Mononuclear cell (primary cell): ENCODE measurements at regions not wholly inside any gene's neighbourhood (a gene's known extent, or its start where the extent isn't known, plus 50 kb on each side); places are given as distances from the start of the nearest gene placed in this dataset.
"Not testable (repeated sequence)": the region's sequence is repeated elsewhere in the genome, so short reads cannot be mapped to it uniquely, and the experiment has no call there.

Experiments used
- H3K27me3 ChIP-seq: 2 replicates; pipeline ENCODE4 v1.6.0; 2011; ENCODE audit warnings: low read length, control low read depth; ENCODE audit not compliant: insufficient read depth
- H3K4me1 ChIP-seq: 2 replicates; pipeline ENCODE4 v1.5.1; 2011; ENCODE audit warnings: mild to moderate bottlenecking, low read length, control low read depth; ENCODE audit not compliant: insufficient read depth
- H3K4me3 ChIP-seq: 2 replicates; pipeline ENCODE4 v1.5.1; 2011; ENCODE audit warnings: mild to moderate bottlenecking, low read length, moderate library complexity
- H3K9me3 ChIP-seq: 2 replicates; pipeline ENCODE4 v1.5.1; 2011; ENCODE audit warnings: low read depth, mild to moderate bottlenecking, control low read depth, low read length

DNA sequence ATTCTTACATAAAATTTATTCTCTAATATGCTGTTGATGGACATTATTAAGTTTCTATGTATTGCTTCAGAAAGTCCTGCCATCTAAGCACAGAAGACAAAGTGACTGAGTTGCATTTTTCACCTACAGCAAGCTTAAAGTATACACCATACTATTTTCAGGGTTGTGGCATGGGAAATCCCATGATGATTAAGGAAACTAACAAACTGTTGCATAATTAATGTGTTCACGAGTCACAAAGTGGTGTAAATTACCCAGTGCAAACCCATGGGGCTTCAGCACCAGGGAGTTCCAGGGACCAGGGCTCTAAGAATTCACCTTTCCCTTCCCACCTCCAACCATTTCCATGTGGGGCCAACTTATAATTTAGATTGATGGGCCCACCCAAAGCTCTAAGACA, 81.9 kb upstream of the NR5A2 start:
- Histone ChIP-seq H3K4me3 (no peak overlapping the region), H3K27me3 (peaks cover 4% of the 10 kb centered on the region), H3K4me1 (no peaks in the 10 kb centered on the region), H3K9me3 (no peaks in the 10 kb centered on the region)

DNA sequence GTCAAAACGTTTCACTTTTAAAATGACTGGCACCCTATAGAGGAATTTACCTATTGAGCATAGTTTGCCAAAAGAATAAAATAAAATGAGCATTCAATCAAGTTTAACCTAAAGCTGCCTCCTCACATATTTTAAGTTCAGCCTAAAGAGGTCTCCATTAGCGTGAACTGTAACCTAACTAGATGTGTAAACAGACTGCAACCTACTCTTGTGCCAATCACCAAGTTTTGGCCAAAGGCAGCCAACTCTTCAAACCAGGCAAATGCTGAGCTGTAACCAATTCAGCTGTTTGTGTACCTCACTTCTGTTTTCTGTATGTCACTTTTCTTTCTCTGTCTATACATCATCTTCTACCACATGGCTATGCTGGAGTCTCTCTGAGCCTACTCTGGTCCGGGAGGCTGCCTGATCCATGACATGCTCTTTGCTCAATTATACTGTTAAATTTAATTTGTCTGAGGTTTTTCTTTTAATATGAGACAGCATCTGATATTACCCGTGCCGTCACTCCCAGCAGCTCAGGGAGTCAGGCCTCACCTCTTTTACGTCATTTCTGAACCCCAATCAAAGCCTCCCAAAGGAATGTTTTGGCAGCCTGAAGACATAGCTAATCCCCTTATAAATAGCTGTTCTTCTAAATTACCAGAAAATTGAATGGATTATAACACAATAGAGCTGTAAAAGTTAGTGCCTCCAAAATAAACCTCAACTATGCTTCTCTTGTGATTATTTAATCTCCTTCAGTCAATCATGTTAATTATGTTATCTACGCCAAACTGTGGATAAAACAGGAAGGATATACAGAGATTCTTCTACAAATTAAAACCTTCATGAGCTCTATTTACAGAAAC, 81.0 kb upstream of the NR5A2 start:
- H3K4me1 ChIP-seq, result no peaks in the 10 kb centered on the region
- no peaks in the 10 kb centered on the region for H3K9me3 ChIP-seq
- no peak overlapping the region for H3K4me3 ChIP-seq

DNA sequence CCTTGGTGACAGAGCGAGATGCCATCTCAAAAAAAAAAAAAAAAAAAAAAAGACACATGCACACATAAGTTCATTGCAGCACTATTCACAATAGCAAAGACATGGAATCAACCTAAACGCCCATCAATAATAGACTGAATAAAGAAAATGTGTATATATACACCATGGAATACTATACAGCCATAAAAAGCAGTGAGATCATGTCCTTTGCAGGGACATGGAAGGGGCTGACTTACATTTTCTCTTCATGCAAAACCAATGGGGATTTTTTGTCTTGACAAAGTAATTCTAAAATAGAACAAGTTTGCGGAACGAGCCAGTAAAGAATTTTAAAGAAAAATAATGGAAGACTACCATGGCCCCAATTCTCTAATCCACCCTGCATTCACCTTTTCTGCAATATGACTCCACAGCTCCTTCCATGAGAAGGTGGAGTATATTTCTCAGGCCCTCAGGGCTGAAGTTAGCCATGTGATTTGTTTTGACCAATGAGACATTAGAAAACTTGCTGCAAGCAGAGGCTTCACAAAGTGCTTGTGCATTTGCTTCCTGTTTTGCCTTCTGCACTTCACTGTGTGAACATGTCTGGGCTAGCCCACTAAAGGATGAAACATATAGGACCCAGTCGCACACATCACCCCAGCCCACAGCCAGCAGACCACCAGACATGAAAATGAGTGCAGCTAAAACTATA, 78.8 kb upstream of the NR5A2 start:
- no peak overlapping the region for H3K4me3 ChIP-seq
- H3K27me3 ChIP-seq, result peaks cover 2% of the 10 kb centered on the region
- H3K4me1 ChIP-seq, result no peaks in the 10 kb centered on the region
- no peaks in the 10 kb centered on the region for H3K9me3 ChIP-seq

More for the DNA sequence above, 81.0 kb upstream of the NR5A2 start:
- H3K27me3 ChIP-seq, result peaks cover 4% of the 10 kb centered on the region

DNA sequence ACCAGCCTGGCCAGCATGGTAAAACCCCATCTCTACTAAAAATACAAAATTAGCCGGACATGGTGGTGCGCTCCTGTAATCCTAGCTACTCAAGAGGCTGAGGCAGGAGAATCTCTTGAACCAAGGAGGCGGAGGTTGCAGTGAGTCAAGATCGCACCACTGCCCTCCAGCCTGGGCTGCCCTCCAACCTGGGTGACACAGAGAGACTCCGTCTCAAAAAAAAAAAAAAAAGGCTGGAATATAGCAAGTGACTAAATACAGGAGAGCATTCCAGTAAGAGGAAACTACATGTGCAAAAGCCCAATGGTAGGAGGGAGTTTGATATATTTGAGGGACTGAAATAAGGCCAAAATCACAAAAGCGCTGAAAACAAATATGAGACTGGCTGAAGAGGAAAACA, 76.5 kb upstream of the NR5A2 start:
- H3K4me1 ChIP-seq, H3K27me3 ChIP-seq, H3K4me3 ChIP-seq, H3K9me3 ChIP-seq: not testable (repeated sequence)

DNA sequence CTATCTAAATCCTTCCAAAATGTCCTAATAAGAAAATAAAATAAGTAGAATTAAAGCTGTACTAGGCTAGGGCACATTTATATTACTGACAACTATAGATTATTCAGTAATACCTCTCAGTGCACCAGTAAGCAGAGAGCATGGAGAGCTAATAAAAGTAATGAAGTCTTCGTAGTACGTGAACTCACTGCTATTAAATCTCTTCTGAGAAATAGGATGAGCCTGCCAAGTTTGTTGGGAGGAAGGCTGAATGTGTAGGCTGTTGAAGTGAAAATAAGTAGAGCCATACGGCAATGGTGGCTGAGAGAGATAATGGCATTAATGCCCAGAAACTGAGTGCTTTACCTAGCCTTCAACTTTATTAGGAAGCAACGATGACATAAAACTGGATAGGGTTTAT, 73.9 kb upstream of the NR5A2 start:
- H3K9me3 ChIP-seq, result no peaks in the 10 kb centered on the region
- no peak overlapping the region for H3K4me3 ChIP-seq
- H3K4me1 ChIP-seq, result no peaks in the 10 kb centered on the region
- H3K27me3 ChIP-seq, result no peaks in the 10 kb centered on the region

DNA sequence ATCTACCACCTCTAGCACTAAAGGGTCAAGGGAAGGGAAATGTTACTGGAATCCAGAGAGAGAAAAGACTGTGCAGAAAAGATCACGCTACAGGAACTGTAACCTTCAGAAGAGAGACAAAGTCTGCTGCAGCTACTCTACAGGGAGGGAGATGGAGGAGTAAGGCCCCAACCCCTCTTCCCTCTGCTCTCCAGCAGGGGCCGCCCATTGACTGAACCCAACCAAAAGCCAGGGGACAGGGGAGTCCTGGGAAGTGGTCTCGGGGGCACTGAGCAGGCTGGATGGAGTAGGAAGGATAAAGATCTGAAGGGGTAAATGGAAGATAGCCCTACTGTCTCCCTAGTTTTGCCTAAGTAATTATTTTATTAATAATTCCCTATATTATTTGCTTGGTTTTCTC, 72.8 kb upstream of the NR5A2 start:
- H3K4me1 ChIP-seq, result no peaks in the 10 kb centered on the region
- H3K4me3 ChIP-seq, result no peak overlapping the region
- H3K27me3 ChIP-seq, result no peaks in the 10 kb centered on the region
- no peaks in the 10 kb centered on the region for H3K9me3 ChIP-seq

DNA sequence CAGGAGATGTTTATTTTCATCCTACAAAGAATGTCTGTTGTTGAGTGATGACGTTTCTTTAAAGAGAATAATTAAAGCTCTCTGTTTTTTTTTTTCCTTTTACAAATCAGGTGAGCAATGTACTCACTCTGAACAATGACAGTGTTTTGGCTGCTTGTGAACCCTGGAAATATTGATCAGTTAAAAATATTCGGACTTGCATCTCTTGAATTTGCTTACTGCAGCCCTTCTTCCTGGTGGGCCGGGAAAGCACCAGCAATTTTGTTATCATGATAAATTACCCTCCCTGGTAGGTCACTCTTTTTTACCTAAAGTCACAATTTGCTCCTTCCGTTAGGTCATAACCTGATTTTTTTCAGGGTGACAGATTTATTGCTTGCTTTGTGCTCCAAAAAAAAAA, 72.3 kb upstream of the NR5A2 start:
- no peaks in the 10 kb centered on the region for H3K27me3 ChIP-seq
- H3K4me3 ChIP-seq, result no peak overlapping the region
- H3K4me1 ChIP-seq, result no peaks in the 10 kb centered on the region
- H3K9me3 ChIP-seq, result no peaks in the 10 kb centered on the region

DNA sequence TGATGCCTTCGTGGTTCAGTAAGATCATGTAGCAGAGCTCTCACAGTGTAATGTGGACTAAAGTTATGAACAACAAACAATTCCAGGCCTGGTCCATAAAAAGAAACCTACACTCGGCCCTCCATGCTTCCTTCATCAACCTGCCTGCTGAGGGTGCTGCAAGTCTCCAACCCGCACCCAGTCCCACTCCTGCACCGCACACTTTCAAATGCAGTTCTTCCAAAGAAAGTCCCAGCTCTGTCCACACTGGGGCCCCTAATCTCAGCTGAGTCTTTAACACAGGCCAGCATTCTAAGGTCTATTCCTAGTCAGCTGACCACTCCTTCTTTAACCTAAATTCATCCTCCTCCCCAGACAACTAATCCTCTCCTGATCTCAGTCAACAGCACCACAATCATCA, 71.5 kb upstream of the NR5A2 start:
- no peaks in the 10 kb centered on the region for H3K4me1 ChIP-seq
- no peaks in the 10 kb centered on the region for H3K9me3 ChIP-seq
- no peaks in the 10 kb centered on the region for H3K27me3 ChIP-seq
- H3K4me3 ChIP-seq, result no peak overlapping the region

DNA sequence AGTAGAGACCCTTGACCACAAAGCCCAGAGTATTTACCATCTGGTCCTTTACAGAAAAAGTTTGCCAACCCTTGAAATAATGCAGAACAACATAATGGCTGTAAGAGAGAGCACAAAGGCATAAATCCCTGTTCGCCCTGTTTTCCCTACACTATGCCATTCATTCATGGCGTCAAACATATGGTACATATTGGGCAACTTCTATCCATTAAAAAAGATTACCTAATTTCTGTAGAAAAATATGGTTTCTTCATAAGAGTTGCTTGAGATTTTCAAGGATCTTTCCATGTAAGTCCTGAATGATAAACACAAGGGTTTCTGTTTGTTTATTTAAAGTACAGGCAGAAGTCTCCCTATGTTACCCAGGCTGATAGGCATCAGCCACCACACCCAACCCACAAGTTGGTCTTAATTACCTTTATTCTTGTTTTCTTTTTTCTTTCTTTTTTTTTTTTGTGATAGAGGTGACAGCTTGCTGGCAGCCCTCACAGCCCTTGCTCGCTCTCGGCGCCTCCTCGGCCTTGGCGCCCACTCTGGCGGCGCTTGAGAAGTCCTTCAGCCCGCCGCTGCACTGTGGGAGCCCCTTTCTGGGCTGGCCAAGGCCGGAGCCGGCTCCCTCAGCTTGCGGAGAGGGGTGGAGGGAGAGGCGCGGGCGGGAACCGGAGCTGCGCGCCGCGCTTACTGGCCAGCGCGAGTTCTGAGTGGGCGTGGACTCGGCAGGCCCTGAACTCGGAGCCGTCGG, 68.3 kb upstream of the NR5A2 start:
- H3K9me3 ChIP-seq, result no peaks in the 10 kb centered on the region
- no peak overlapping the region for H3K4me3 ChIP-seq
- H3K4me1 ChIP-seq, result no peaks in the 10 kb centered on the region
- no peaks in the 10 kb centered on the region for H3K27me3 ChIP-seq

DNA sequence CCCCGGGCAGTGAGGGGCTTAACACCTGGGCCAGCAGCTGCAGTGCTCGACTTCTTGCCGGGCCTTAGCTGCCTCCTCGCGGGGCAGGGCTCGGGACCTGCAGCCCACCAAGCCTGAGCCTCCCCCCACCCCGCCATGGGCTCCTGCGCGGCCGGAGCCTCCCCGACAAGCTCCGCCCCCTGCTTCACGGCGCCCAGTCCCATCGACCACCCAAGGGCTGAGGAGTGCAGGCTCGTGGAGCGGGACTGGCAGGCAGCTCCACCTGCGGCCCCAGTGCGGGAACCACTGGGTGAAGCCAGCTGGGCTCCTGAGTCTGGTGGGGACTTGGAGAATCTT, 67.8 kb upstream of the NR5A2 start:
- H3K27me3 ChIP-seq, result no peaks in the 10 kb centered on the region
- H3K4me1 ChIP-seq, result no peaks in the 10 kb centered on the region
- no peak overlapping the region for H3K4me3 ChIP-seq
- no peaks in the 10 kb centered on the region for H3K9me3 ChIP-seq

DNA sequence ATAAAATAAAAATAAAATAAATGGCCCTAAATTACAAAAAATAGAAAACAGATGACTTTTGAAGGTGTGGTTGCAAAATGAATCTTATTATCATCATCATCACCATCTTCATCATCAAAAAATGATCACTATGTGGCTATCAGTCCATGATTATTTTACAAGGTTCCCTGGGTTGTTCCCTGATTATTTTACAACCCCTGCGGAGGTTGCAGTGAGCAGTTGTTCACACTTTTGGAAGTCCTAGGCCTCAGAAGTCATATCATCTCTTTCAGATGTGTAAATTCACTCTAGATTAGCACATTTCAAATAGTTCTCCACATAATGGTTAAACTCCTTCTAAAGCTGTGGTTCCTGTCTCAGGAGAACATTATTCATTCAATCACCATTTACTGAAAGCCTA, 57.4 kb upstream of the NR5A2 start:
- no peaks in the 10 kb centered on the region for H3K4me1 ChIP-seq
- H3K27me3 ChIP-seq, result peaks cover 19% of the 10 kb centered on the region
- H3K9me3 ChIP-seq, result no peaks in the 10 kb centered on the region
- H3K4me3 ChIP-seq, result no peak overlapping the region

DNA sequence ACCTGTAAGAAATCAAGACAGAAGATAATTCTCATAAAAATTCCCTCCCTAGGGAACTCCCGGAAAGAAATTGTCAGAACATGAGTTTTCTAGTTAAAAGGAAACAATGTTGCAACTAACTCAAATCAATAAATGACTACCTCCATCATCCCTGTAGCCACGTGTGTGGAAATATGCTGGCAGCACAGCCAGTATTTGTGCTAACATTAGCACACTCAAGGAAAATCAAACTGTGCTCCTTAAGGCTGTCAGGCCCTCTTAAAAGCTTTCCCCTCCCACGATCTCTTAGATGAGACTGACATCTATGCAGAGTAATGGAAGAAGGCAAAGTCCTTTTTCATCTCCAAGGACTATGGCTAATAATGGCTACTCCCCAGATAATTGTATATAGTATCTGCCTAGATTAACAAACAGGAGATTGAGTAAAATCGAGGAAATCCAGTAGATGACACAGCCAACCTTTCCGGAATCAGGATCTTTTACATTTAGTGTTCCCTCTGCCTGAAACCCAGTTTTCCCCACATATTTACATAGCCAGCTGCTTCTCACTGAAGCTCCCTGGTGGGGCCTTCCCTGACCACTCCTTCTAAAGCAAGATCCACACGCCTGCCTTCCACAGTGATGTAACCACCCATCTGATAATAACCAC, 50.9 kb upstream of the NR5A2 start:
- no peak overlapping the region for H3K4me3 ChIP-seq
- peaks cover 17% of the 10 kb centered on the region for H3K27me3 ChIP-seq
- H3K4me1 ChIP-seq, result peaks cover 21% of the 10 kb centered on the region
- H3K9me3 ChIP-seq, result no peaks in the 10 kb centered on the region
